HCEC 1CT (cell line): ENCODE measurements at regions not wholly inside any gene's neighbourhood (a gene's known extent, or its start where the extent isn't known, plus 50 kb on each side); places are given as distances from the start of the nearest gene placed in this dataset.

Source experiments
- DNase-seq: peaks from one replicate; pipeline ENCODE4 v3.0.0-alpha.2; 2017

DNA sequence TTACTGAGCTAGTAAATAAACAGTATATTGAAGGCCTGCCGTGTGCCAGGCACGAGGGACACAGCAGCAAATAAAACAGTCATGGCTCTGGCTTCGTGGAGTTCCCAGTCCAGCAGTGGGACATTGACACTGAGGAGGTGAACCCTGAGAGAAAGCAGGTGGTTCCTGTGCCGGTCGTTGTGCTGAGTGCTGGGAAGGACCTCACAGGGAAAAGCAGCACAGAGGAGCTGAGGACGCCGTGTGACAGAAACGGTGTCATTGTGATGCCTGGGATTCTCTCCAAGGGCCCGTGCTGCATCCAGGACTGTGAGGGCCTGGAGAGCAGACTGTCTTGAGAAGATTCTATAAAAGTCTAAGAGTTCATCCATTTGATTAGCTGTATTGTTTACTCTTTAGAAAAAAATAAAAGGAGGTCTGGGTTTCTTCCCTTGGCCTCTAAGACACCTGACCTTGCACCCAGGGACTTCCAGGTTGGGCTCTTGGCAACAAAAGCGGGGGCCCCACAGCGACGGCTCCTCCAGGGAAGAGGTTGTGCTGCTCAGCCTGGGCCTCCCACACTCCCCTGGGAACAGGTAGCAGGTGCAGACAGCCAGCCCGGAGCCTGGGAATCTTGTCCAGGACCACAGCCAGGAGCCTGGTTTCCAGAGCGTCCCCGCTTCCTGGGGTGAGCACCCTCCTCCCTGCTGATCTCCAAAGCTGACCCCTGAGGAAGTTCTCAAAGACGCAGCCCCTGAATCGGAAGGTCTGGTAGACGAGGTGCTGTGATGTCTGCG lies 251.2 kb upstream of the PMEPA1 start:
- no peak for DNase-seq

DNA sequence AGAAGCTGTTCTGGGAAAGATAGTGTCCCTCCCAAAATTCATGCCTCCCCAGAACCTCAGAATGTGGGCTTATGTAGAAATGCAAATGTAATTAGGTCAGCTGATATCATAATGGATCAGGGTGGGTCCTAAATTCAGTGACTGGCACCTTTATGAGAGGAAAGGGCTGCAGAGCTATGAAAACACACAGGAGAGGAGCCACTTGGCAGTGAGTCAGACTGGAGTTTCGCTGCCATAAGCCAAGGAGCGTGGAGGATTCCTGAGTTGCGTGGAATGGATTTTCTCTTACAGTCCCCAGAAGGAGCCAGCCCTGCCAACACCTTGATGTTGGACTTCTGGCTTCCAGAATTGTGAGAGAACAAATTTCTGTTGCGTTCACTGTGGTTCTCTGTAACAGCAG lies 249.8 kb upstream of the PMEPA1 start:
- no peak for DNase-seq

GRCh38 chr20:57959018-57959417 lies 249.2 kb upstream of the PMEPA1 start:
- DNase-seq = no peak

GRCh38 chr20:57958050-57958420 lies 248.2 kb upstream of the PMEPA1 start:
- no peak for DNase-seq

DNA sequence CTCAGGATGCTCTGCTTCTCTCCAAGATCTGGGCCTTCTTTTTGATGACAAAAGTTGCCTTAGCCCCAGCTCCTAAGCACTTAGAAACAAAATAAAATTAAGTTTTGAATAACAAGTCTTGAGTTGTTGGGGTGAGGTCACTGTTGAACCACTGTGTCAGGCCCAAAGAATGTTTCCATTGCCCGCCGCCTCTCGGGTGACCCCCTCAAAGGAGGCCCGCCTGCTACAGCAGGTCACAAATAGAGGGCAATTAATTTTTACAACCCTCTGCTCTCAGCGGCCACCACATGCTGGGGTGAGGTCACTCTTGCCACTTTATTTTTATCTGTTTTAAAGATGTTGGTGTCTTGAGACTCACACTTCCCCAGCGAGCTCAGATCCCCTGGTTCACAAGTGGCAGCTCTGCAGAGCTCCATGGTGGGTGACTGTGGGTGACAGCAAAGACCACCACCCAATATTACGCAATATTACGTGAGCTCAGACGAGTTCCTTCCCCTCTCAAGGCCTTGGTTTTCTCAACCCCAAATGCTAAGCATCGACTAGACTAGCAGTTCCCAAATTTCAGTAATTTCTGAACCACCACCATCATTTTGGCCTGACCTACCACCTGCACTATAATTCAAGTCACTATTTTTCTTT lies 247.7 kb upstream of the PMEPA1 start:
- no peak for DNase-seq

GRCh38 chr20:57953638-57954037 lies 243.8 kb upstream of the PMEPA1 start:
- no peak for DNase-seq

GRCh38 chr20:57952136-57952535 lies 242.3 kb upstream of the PMEPA1 start:
- DNase-seq = no peak

DNA sequence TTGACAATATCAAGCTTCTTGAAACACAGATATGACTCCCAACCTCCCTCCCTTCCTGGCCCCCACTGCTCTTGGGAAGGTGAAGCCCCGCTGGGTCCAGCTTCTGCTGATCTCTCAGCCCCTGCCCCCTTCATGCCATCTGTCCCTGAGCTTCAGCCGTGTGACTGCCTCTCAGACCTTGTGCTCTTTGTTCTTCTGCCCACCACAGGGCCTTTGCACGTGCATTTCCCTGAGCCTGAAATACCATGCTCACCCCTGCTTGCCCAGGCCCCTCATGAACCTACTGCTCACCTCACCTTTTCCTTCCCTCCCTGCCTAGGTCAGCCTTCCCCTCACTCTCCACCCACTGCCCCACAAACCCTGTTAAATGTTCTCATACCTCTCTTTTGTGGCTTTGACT lies 241.7 kb upstream of the PMEPA1 start:
- no peak for DNase-seq

- no peak for DNase-seq
Measured at GRCh38 chr20:57950764-57951485, 241.1 kb upstream of the PMEPA1 start.

DNA sequence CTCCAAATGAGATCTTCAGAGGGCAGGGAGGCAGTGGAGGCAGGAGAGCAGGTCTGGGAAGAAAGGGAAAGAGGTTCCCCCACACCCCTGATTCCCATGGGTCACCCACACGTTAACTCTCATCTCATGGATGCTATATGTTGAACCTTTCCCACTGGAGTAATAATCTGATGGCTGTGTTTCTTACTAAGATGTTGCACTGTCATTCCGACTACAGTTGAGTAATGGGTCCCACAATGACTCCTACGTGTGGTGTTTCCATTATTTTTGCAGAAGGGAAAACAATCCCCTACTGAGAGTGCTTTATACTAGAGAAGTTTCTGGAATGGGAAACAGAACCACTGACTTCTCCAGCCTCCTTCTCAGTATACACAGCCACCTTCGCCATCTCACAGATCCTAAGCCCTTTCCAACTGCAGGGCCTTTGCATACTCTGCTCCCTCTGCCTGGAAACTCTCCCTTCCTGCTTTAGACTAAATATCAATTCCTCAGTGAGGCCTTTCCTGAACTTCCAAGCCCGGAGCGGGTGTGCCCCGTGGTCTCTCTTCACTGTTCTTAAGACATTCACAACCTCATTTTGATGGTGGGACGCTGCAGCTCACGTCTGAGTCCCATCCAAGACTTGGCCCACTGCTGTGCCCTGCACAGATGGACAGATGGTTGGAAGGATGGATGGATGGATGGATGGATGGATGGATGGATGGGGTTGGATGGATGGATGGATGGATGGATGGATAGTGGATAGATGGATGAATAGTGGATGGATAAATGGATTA lies 238.6 kb upstream of the PMEPA1 start:
- no peak for DNase-seq

DNA sequence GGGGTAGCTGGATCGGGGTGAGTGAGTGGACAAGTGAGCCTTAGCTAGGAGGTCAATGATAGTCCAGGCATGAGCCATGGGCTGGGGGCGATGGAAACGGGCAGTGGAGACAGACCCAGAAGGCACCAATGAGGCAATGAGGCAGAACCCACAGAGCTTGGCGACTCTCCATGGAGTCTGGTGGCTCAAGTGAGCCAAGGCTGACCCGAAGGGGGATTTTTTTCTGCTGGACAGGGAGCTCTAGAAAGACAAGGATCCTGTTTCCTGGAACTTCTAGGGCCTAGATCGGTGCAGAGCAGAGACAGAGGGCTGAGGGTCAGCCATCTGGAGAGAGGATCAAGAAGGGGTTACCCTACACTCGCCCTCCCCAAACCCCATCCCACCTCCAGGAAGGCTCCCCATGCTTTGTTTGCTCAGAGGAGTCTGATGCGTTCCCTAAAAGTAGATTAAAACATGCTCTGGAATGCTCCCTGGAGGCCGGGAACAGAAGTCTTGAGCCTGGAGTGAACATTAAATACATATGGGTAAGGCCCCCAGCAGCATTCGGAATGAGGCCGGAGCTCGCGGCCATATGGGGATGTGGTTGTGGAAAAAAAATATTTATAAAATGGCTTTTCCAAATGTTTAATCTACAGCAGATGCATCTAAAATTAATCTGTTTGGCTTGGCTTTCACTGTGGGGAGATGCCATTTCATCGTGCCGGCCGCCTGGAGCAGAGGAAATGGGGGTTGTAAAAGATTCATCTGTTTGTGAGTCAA lies 237.8 kb upstream of the PMEPA1 start:
- no peak for DNase-seq

DNA sequence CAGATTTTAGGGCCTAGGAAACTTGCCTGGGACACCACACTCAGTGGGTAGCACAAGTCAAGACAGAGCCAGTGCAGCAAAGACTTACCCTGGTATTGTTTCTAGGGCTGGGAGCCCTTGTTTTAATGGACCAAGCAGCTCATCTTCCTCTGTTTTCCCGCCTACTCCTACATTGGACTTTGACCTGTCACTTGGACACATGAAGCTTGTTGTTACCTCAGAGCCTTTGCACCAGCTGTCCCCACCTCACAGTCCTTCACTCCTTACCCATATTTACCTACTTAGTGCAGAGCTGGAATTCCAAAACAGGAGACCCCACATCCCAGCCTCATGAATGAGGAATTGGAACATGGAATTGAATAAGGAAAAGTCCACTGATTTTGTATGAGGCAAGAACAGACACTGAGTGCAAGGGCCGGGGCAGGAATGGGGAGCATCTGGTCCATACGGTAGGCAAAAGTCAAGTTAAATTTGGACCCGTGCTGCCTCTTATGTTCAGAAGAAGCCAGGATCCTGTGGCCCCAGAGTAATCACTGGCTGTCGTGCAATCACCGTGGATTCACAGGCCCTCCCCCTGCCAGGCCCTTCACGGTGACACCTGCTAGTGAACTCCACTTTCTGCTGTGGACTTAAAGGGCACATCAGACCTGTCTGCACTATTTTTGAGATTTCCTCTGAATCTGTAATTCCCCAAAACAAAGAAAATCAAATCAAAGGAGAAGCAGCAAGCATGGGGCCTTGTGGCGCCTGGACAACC lies 236.9 kb upstream of the PMEPA1 start:
- DNase-seq = no peak

GRCh38 chr20:57944988-57945387 lies 235.2 kb upstream of the PMEPA1 start:
- no peak for DNase-seq

DNA sequence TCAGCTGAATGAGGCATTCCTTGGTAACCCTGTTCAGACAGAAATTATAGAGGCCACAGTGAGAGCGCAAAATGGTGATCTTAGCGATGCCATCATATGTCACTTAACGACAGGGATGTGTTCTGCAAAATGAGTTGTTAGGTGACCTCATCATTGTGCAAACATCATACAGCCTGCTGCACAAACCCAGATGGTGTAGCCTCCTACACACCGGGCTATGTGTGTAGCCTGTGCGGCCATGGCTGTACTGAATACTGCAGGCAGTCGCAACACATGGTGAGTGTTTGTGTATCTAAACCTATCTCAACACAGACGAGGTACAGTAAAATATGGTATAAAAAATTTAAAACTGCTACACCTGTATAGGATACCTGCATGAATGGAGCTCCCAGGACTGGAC lies 234.1 kb upstream of the PMEPA1 start:
- DNase-seq = no peak

GRCh38 chr20:57943291-57943690 lies 233.5 kb upstream of the PMEPA1 start:
- no peak for DNase-seq

DNA sequence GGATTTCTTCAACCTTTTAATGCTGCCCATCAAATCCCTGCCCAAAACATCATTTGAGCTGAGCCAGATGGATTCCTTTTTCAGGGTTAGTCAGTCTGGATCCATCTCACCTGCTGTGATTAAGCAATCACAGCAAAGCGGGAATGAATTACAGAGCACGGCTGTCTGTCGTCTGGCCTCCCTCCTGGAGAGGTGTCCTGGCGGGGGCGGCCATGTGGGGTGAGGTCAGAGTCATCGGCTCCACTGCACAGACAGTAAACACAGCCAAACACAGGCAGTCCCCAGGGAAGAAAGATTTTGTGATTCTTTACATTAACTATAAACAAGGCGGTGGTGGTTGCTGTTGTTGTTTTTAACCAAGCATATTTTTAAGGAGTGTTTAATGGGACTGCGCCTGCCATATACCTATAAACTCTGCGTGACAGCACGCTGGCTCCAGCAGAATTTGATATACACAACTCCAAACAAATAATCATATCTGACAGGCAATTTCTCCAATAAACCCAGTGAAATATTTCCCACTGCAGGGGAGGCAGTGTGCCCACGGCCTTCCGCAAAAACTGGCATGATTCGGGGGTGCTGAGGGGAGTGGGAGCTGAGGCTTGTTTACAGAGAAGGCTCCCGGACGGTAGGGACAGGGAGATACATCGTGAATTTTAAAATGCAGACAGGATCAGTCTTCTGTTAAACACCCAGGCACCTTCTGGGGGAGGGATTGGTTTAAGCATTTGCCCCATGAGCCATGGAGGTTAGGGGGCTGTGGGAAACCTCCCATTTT lies 232.0 kb upstream of the PMEPA1 start:
- no peak for DNase-seq

DNA sequence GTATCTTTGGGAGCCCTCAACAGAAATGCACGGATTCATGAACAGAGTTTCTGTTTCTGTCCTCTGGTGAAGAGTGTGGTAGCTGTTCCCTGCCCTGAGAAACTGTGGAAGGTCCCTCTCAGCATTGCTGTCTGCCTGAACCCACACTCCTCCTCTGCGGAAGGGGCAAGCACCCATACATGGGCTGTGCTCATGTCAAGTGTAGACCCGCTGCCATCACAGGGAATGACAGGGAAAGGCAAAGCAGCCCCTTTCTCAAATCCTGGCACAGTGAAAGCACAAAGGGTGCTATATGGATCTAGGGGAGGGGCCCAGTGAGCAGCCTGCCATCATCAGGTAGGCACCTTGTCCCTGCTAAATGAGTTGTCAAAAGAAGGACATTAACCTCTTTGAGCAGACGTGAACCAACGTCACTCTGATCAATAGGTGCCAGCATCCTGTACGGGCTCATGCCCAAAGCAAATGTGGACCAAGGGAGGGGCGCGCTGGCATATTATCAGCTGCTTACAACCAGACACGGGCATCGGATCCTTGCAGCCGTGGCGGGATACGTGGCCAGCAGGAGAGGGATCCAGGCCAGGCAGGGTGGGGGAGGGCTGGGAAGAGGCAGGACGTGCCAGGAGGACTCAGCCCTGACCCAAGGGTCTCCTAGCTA lies 231.2 kb upstream of the PMEPA1 start:
- no peak for DNase-seq

- DNase-seq = no peak
Measured at GRCh38 chr20:57940376-57940775, 230.6 kb upstream of the PMEPA1 start.

- no peak for DNase-seq
Measured at GRCh38 chr20:57939499-57939898, 229.7 kb upstream of the PMEPA1 start.
